ENCODE measurements at regions not wholly inside any gene's neighbourhood (a gene's known extent, or its start where the extent isn't known, plus 50 kb on each side); places are given as distances from the start of the nearest gene placed in this dataset.

GRCh38 chr9:115880221-115880885 lies 273.2 kb upstream of the PAPPA start (continued):
- no peak for TF ChIP-seq RAD21 (IDR thresholded peaks at IDR 0.05)

- no peaks in the 10 kb centered on the region for H3K9me3 ChIP-seq (ENCODE audit: control insufficient read depth in 4 of 4, low read length in 3 of 4)
- H3K4me3 ChIP-seq (ENCODE audit: low read depth in 1 of 3, low read length in 3 of 3), result no peak overlapping the region
- no peaks in the 10 kb centered on the region for H3K36me3 ChIP-seq (ENCODE audit: control insufficient read depth in 4 of 4, insufficient read depth in 3 of 4, low read depth in 1 of 4, low read length in 3 of 4)
- no peak overlapping the region for H3K9ac ChIP-seq (ENCODE audit: low read depth in 1 of 2, low read length in 2 of 2)
- no peak overlapping the region for H3K27ac ChIP-seq (ENCODE audit: low read depth in 1 of 2, low read length in 2 of 2)
- H3K4me1 ChIP-seq (ENCODE audit: control insufficient read depth in 4 of 4, insufficient read depth in 4 of 4, low read length in 3 of 4), result no peaks in the 10 kb centered on the region
- H3K27me3 ChIP-seq (ENCODE audit: control insufficient read depth in 4 of 4, insufficient read depth in 4 of 4, low read length in 3 of 4), result no peaks in the 10 kb centered on the region
- no peak for DNase-seq (ENCODE audit: low spot score)
- no peak for TF ChIP-seq YY1 (IDR thresholded peaks at IDR 0.05)
- TF ChIP-seq FOXA2 (IDR thresholded peaks at IDR 0.05), result no peak
- TF ChIP-seq ZBTB33 (IDR thresholded peaks at IDR 0.05), result no peak
- no peak for TF ChIP-seq RXRA (IDR thresholded peaks at IDR 0.05)
- no peak for TF ChIP-seq SP1 (IDR thresholded peaks at IDR 0.05)
- no peak for TF ChIP-seq JUND (IDR thresholded peaks at IDR 0.05)
- TF ChIP-seq HNF4G (IDR thresholded peaks at IDR 0.05), result no peak
- no peak for TF ChIP-seq TAF1 (conservative IDR thresholded peaks at IDR 0.05)
- TF ChIP-seq RAD21 (IDR thresholded peaks at IDR 0.05), result no peak
- TF ChIP-seq REST (IDR thresholded peaks at IDR 0.05), result no peak
- no peak for TF ChIP-seq GABPA (IDR thresholded peaks at IDR 0.05 in 1 of 2, conservative IDR thresholded peaks at IDR 0.05 in 1 of 2)
- no peak for TF ChIP-seq CTCF (IDR thresholded peaks at IDR 0.05; ENCODE audit: low read depth, low read length, missing input control)
- no peak for TF ChIP-seq FOXA1 (IDR thresholded peaks at IDR 0.05)
- TF ChIP-seq EGR1 (IDR thresholded peaks at IDR 0.05; ENCODE audit: low read depth in 2 of 2), result no peak
Measured at GRCh38 chr9:115882911-115883310, 270.7 kb upstream of the PAPPA start.

Data from liver (tissue), 7 donors.